GDM1 (cell line): ENCODE measurements at regions not wholly inside any gene's neighbourhood (a gene's known extent, or its start where the extent isn't known, plus 50 kb on each side); places are given as distances from the start of the nearest gene placed in this dataset.

ENCODE experiments used
- DNase-seq: peaks from one replicate; lab custom pipeline; 2025; lab: John Stamatoyannopoulos, UW

DNA sequence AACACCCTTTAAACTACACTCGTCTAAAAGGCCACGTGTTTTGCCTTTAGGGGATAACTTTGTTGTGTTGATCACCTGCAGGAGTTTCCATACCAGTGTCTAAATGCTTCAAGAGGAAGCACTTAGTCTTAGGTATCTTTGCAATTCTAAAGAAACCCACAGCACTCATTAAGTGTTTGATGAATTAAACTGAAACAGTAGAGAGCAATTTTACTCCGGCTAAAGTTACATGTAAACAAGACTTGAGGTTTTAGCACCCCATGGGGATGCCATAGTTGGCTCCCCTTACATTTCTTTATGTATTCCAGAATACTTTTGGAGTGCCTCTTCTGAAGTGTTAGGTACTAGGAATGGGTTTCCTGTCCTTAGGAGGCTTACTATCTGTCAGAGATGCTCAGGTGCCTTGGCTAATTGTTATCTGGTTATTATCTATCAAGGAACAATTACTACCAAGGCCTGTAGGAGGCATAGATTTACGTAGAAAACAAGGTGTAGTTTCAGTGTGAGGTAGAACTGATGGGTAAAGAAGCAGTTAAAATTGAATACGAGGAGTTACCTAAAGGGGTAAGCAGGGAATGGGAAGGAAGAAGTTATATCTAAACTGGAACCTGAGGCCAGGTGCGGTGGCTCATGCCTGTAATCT, 176.8 kb upstream of the SAMSN1 start:
- DNase-seq = no peak

DNA sequence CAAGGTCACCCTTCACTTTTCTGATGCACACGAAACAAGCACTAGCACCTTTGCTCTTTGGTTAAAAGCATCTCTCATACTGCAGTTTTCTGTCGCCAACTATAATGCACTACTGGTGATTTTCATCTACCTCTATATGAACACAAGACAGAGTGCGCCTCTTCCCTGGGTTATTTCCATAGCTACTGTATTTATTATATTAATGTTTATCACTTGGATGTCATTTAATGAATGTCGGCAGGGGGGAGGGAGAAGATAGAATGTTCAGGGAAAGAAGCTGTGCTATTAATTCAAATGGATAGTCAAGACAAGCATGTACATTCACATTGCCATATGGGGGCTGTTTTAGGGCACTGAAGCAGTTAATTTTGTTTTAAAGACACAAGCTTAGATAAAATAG, 174.1 kb upstream of the SAMSN1 start:
- DNase-seq = no peak

DNA sequence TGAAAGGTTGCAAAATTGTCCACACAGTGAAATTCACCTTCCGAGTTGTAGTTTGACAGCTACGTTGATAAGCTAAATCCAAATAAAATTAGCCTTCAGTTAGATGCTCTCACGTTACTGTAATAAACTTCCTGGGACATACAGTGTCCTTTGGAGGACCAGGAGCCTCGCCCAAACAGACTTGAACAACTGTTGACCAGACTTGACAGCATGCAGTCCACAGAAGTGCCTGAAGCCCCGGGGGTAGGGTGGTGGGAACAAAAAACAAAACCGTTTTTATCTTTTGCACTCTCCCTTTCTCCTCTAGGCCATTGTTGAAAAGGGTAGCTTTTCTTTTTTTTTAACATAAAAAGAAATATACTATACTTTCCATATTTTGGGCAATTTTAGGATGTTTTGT, 172.8 kb upstream of the SAMSN1 start:
- DNase-seq = no peak

DNA sequence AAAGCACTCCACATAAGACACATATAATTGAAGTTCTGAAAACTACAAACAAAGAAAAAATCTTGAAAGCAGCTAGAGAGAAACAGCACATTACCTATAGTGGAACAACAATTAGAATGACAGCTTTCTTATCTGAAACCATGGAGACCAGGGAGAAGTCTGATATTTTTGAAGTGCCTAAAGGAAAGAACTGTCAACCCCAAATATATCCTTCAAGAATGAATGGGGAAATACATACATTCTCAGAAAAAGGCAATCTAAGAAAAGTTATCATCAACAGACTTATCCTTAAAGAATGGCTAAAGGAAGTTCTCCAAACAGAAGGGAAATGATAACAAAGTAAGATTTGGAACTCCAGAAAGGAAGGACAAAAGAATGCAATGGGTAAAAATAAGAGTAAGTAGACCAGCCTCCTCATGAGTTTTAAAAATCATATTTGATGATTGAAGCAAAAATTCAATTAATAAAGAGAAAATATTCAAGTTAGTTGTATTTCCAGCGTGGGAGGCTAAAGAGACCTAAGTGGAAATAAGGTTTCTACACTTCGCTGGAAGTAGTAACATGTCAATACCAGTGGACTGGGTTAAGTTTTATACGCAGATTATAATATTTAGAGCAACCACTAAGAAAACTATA, 170.8 kb upstream of the SAMSN1 start:
- DNase-seq = no peak

DNA sequence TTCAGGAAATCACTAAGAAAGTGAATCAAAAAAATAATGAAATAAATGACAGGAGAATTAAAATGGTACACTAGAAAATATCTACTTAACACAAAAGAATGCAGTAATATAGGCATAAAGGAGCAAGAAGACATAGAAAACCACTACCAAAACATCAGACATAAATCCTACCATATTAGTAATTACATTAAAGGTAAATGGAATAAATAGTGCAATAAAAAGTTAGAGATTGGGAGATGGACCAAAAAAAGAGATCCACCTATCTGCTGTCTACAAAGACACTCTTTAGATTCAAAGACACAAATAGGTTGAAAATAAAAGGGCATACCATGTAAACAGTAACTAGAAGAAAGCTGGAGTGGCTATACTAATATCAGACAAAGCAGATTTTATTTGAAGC, 167.0 kb upstream of the SAMSN1 start:
- no peak for DNase-seq

DNA sequence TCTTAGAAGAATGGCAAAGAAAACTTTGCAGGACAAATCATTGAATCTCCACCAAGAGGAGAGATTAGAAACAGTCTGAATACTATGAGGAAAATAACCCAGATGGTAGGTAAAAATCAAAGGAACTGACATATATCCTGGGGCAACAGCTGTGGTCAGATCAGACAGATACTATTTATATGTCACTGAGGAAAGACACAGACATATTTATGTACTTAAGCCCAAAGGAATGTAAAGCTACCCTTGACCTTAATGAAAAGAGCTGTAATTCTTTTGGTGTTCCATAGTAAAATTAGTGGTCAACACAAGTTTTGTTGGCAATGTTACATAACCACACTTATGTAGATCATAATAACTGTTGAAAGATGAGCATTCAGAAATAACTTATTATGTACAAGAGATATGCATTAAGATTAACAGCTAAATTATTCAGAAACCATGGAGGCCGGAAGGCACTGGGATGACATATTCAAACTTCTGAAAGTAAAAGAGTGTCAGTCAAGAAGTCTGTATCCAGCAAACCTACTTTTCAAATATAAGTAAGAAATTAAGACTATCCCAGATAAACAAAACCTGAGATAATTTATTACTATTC, 166.1 kb upstream of the SAMSN1 start:
- DNase-seq = no peak

DNA sequence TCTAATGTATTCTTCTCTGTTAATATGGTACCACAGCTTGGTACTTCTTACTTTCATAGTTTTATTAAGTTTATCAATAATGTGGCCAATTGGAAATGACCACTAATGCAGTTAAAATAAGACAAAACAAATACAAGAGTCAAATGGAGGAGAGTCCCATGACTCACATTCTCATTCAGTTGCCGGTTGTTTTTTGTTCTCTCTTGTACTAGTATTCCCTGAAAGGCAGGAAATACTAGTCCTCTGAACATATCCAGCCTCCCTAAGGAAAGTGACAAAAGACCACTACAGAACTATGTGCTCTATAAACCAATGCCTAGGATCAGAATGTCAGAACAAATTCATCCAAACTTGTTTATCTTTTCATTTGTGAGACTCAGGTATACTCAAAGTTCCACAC, 165.2 kb upstream of the SAMSN1 start:
- DNase-seq = no peak

DNA sequence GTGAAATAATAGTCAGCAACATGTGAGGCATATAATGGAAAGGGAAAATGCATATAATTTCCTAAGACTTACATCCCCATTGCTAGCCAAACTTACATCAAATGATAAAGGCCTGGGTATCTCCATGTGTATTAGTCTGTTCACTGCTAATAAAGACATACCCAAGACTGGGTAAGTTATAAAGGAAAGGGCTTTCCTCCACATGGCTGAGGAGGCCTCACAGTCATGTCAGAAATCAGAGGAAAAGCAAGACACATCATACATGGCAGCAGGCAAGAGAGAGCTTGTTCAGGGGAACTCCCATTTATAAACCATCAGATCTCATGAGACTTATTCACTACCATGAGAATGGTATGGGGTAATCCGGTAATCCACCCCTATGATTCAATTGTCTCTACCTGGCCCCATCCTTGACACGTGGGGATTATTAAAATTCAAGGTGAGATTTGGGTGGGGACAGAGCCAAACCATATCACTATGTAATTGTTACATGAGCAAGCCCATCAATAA, 161.5 kb upstream of the SAMSN1 start:
- no peak for DNase-seq

DNA sequence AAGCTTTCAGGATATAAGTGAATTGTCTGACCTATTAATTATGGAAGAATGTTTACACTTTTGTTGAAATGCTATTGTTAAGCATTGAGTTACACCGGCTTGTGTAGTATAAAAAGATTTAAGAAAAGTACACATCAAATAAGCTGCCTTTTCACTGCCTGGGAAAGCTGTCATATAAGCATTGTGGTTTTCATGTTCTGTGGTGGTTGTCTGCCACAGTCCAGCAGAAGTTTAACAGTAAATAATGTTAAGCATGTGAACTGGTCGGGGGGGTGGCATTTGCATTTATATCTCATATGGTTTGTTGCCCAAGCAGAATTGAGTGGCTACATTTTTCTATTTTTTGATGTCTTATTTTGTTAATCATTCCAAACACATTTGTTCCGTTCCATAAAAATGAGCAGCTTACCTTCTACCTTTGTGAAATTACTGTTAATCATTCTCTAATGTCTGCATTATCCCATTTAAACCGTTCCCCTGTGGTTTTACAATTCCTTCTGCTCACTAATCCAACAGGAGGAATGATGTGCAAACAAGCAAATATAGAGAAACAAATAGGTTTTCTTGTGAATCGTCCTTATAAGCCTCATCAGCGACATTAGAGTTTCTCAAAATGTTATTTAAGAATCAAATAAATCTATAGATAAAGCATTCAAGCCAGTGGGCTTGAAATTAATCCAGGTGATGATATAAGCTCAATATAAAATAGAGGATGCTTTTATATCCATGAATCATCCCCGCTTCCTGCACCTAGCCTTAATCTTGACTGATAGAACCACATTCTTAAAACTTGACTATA, 160.8 kb upstream of the SAMSN1 start:
- no peak for DNase-seq

DNA sequence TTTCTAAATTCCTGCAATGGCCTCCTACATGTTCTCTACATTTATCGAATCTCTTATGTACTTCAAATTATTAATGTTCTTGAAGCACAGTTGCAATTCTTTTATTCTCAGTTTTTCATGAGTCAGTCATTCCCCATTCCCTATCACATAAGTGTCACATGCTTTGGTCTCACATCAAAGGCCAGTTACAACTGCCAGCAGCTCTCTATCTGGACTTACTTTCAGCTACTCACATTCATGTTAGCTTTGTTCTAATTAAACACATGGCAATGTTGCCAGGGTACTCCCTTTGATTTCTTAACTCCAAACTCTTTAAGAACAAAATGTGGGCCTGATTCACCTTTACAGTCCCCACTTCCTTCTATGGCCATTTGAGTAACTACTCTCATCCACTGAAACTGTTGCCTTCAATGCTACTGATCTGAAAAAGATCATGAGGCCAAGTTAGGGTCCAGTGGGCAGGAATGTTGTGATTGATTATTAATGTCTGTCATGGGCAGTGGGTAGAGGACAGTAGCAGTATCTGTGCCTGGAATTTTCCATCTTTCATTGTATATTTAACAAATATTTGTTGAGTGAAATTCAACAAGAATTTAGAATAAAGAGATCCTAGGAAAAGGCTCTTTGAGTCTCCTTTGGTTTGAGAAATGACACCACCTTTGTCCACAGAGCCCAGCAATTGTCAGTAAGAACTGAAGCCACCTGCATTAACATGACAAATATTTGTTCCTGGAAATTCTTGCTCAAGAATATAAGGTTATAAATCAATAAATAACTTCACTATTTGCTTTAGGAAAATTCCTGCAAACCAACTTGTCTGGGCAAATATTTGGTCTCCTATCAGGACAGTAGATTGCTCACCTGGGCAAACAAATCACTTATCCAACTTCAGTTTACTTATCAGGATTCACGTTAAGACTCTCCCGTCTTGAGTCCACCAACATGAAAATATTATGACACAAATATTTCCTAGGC, 153.6 kb upstream of the SAMSN1 start:
- no peak for DNase-seq

DNA sequence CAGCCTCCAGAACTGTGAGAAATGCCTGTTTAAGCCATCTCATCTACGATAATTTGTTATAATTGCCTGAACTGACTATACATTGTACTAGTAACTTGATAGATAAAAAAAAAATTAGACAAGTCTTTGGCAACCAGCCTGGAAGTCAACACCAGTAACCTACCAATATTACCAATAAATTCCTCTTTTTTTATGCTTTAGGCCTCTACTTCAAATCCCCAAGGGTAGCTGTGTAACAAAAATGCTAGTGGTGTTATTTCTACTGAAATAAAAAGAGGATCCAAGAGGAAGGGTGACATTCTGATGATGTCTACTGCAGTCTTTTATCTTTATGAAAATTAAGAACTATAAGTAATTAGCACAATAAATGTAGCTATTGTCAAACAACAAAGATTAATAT, 151.7 kb upstream of the SAMSN1 start:
- no peak for DNase-seq

DNA sequence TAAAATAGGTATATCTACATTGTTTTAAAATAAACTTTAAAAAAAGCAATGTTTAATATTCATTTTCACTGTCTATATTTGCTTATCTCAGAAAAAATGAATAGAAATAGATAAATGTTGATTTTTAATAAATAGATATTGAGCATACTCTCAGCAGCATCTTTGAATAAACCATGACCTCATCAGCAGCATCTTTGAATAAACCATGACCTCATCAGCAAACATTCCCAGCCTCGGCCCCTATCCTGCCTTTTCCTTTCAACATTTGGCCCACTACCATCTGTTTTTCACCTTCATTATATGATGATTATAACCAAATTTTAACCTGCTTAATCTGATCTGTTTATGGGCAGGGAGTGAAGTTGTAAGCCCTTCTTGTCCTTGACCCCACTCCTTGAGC, 148.7 kb upstream of the SAMSN1 start:
- no peak for DNase-seq

DNA sequence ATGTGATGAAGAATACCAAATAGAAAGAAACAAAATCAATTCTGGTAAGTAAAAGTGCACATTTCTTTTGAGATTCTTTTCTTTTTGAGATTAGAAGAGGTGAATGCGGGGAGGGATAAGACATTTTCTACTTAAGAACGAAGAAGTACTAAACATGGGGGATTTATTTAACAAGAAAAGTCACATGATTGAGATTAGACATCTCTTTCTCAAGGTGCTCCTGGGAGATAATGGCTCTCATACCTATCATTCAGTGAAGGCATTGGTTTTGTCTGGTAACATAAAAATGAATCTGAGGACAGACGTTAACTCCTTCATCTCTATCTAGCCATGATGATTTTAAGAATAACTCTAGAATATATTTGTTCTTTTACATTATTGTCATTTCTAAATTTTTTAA, 147.9 kb upstream of the SAMSN1 start:
- no peak for DNase-seq

DNA sequence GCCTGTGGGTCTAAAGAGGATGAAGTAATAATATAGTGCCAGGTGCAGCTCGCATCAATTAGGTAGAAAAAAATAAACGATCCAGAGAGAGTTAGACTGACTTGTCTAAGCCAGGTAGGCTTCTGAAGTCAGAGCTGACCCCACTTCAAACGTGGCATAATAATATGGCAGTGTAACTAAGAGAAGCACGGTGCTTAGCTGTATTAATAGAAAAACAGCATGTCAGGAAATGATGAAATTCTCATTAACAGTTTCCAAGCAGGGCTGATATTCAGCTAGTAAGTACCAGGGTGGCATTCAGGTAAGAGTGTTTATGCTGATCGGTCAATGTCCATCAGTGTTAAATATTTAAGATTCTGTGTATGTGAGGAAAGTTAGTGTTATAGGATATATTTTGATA, 145.8 kb upstream of the SAMSN1 start:
- DNase-seq = no peak

DNA sequence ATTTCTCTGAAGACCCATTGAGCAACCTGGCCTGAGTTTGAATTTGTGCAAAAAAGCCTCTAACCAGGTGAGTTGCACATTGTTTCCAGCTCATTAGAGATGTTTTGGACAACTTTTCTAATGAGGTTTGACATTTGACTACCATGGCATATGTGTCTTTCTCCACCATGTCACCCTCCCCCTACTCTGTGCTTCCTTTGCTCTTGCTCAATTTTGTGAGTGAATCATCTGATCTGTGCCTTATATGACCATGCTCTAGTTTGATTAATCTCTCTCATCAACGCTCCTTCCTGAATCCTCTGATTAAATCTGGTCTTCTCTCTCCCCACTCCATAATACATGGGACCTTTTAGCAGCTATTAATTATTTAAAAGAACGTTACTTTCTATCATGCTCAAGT, 144.8 kb upstream of the SAMSN1 start:
- no peak for DNase-seq

DNA sequence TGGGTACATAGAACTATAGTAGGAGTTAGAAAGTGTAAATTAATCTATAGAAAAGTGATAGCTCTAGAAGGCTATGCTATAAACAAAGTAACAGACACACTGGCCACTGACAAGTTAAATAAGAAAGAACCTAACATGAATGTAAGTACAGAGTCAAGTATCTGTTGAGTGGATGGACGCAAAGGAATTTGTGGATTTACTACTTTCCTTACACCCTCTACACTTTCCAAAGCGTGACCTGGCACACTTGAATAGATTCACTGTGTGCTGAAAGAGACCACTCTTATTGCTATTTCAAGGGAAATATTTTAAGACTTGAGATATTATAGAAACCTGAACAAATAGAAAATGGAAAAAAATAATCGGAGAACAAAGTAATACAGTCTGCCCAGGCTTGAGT, 142.8 kb upstream of the SAMSN1 start:
- DNase-seq = no peak

DNA sequence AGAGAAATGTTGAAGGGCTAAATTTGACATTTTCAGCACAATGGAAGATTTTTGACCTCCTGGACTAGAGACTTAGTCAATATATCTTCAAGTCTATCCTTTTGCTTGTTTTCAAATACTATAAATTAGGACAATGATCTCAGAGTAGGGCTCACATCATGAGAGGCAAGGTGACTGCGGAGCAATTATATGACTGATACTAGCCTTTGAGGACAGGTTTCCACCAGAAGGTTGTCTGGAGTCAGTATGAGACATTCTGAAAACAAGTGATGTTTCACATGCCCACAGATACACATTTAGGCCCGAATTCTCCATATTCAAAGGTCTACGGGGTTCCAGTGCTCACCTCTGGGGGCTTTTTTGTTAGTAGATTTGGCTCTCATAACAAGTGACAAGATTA, 142.3 kb upstream of the SAMSN1 start:
- DNase-seq = no peak

DNA sequence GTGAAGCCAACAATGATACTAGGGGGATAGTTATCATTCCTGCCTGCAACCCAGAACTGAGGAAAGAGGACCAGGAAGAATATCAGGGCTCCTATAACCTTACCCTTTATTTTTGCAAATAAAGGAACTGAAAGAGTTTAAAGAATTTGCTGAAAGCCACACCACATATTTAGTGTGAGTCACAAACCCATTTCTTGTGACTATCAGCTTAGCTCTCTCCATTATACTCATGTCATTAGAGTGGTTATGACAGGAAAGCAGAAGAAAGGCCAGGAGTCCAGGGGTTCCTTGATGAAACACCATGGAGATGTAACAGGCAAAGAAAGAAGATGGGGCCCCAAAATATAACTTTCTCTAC, 141.1 kb upstream of the SAMSN1 start:
- DNase-seq = peak; percentile 27

DNA sequence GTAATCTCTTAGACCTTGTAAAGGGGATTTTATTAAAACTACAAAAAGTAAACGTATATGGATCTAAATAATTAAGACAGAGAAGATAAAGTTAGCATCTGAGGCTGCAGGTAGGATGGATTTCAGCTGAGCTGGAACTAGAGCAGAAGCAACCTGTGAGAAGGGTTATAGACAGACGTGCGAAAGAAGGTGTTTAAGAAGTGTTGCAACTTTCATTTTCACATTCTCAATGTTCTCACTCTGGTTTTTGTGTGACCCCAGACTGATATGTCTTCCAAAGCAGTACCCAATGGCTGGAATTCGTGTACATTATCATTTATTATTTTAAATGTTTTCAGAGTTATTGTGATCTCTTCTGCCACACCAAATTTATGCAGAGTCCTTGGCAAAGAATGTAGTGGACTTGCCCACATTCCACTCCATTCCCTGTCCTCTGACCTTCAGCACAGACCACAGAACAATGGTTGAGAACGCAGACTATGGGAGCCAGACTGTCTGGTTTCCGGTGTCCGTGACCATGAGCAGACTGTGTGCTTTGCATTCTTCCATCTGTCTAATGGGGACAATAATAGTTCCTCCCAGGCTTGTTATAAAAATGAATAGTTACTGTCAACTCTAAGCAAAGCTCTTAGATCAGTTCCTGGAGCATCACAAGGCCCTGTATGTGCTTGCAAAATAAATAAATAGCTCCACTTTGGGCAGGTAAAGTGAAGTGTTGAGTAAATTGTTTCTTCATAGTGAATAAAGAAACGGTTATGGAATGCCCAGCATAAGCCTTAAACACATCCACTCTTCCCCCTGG, 140.6 kb upstream of the SAMSN1 start:
- no peak for DNase-seq

DNA sequence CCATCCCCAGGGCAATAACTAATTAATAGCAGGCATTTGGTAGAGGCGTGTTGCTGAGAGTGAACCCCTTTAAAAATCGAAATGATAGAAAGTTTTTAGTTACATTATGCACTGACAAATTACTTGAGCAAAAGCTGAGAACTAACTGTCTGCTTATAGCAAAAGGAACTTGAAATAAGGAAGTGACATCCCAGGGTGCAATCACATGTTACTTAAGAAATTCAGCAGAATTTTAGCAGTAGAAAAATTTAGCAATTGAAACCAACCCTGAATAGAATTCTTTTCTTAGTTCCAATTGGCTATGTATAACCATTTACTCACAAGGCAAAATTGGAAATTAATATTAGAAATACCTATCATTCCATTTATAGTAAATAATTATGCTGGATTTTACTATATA, 139.5 kb upstream of the SAMSN1 start:
- DNase-seq = peak; percentile 11

DNA sequence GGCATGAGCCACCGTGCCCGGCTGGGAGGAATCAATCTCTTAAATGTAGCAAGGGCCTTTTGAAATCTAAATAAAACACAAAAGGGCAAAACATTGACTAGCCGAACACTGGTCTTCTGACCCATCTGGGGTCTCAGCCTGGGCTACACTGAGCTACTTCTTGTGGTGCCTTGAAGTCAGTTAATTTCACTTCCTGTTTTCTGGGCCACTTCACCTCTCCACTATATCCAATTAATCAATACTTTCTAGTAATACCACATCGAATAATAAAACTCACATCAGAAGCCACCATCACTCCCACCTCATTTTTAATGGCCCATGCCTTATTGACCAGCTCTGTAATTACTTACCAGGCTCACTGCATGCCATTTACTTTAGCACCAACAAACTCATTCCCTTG, 138.0 kb upstream of the SAMSN1 start:
- DNase-seq = no peak
